SK-N-SH treated with all-trans-retinoic acid at 6 μM for 48 hours (cell line): ENCODE measurements at regions not wholly inside any gene's neighbourhood (a gene's known extent, or its start where the extent isn't known, plus 50 kb on each side); places are given as distances from the start of the nearest gene placed in this dataset.
"Not testable (repeated sequence)": the region's sequence is repeated elsewhere in the genome, so short reads cannot be mapped to it uniquely, and the experiment has no call there.

Source experiments
- ATAC-seq: fragments of 200-7000 bp; cut with Tn5 transposase; 3 replicates; pipeline ENCODE4 v1.9.1; 2020; ENCODE audit warnings: mild to moderate bottlenecking, moderate library complexity
- ARNTL ChIP-seq: fragments of 450-650 bp; formaldehyde crosslinking; IDR thresholded peaks from 2 replicates; pipeline ENCODE4 v1.5.0; 2020; ENCODE audit warnings: low read depth, mild to moderate bottlenecking, moderate library complexity, borderline replicate concordance
- BACH2 ChIP-seq: fragments of 250-450 bp; sonication (Bioruptor Pico); IDR thresholded peaks from 2 replicates; pipeline ENCODE4 v1.9.0; 2021; ENCODE audit warnings: mild to moderate bottlenecking, borderline replicate concordance
- CSDC2 ChIP-seq: fragments of 250-450 bp; sonication (Bioruptor Pico); IDR thresholded peaks from 2 replicates; pipeline ENCODE4 v1.5.0; 2020; ENCODE audit warnings: mild to moderate bottlenecking, moderate library complexity
- CSRNP3 ChIP-seq: fragments of 250-450 bp; sonication (Bioruptor Pico); IDR thresholded peaks from 2 replicates; pipeline ENCODE4 v1.5.1; 2021; ENCODE audit warnings: mild to moderate bottlenecking, moderate library complexity
- ESRRG ChIP-seq: fragments of 250-450 bp; sonication (Bioruptor Pico); IDR thresholded peaks from 2 replicates; pipeline ENCODE4 v1.6.1; 2021; ENCODE audit warnings: mild to moderate bottlenecking
- GLIS3 ChIP-seq: fragments of 250-450 bp; sonication (Bioruptor Pico); IDR thresholded peaks from 2 replicates; pipeline ENCODE4 v1.5.0; 2020; ENCODE audit warnings: mild to moderate bottlenecking, moderate library complexity
- ISL1 ChIP-seq: fragments of 250-450 bp; sonication (Bioruptor Pico); IDR thresholded peaks from 2 replicates; pipeline ENCODE4 v2.1.2; 2022; ENCODE audit warnings: mild to moderate bottlenecking, moderate library complexity
- OSR1 ChIP-seq: fragments of 250-450 bp; sonication (Bioruptor Pico); IDR thresholded peaks from 2 replicates; pipeline ENCODE4 v1.8.0; 2022; ENCODE audit warnings: moderate library complexity, mild to moderate bottlenecking, inconsistent platforms
- PATZ1 ChIP-seq: fragments of 250-450 bp; sonication (Bioruptor Pico); IDR thresholded peaks from 2 replicates; pipeline ENCODE4 v1.8.0; 2020; ENCODE audit warnings: mild to moderate bottlenecking, moderate library complexity, borderline replicate concordance
- POU6F1 ChIP-seq: fragments of 250-450 bp; sonication (Bioruptor Pico); IDR thresholded peaks from 2 replicates; pipeline ENCODE4 v1.8.0; 2021; ENCODE audit warnings: low read depth, mild to moderate bottlenecking, moderate library complexity, borderline replicate concordance
- PPARA ChIP-seq: fragments of 250-450 bp; sonication (Bioruptor Pico); IDR thresholded peaks from 2 replicates; pipeline ENCODE4 v1.5.0; 2020; ENCODE audit warnings: mild to moderate bottlenecking, borderline replicate concordance
- RARB ChIP-seq: fragments of 250-450 bp; sonication (Bioruptor Pico); IDR thresholded peaks from 2 replicates; pipeline ENCODE4 v1.8.0; 2021; ENCODE audit warnings: mild to moderate bottlenecking, moderate library complexity
- SNAI2 ChIP-seq: fragments of 250-450 bp; sonication (Bioruptor Pico); IDR thresholded peaks from 2 replicates; pipeline ENCODE4 v1.5.0; 2020; ENCODE audit warnings: mild to moderate bottlenecking, moderate library complexity
- TOX ChIP-seq: fragments of 250-450 bp; sonication (Bioruptor Pico); IDR thresholded peaks from 2 replicates; pipeline ENCODE4 v1.8.0; 2021; ENCODE audit warnings: mild to moderate bottlenecking, moderate library complexity, borderline replicate concordance
- ZC3H10 ChIP-seq: fragments of 250-450 bp; sonication (Bioruptor Pico); IDR thresholded peaks from 2 replicates; pipeline ENCODE4 v1.5.1; 2021; ENCODE audit warnings: mild to moderate bottlenecking, moderate library complexity
- ZFP3 ChIP-seq: fragments of 250-450 bp; sonication (Bioruptor Pico); IDR thresholded peaks from 2 replicates; pipeline ENCODE4 v1.5.0; 2020; ENCODE audit warnings: mild to moderate bottlenecking, moderate library complexity
- ZFP30 ChIP-seq: fragments of 450-650 bp; formaldehyde crosslinking; IDR thresholded peaks from 2 replicates; pipeline ENCODE4 v1.5.0; 2022; ENCODE audit warnings: mild to moderate bottlenecking, moderate library complexity
- ZNF565 ChIP-seq: fragments of 450-650 bp; formaldehyde crosslinking; conservative IDR thresholded peaks from 2 replicates; pipeline ENCODE4 v1.5.0; 2020; ENCODE audit warnings: low read depth, mild to moderate bottlenecking, moderate library complexity
- ZNF70 ChIP-seq: fragments of 450-650 bp; formaldehyde crosslinking; IDR thresholded peaks from 2 replicates; pipeline ENCODE4 v1.5.0; 2020; ENCODE audit warnings: mild to moderate bottlenecking, moderate library complexity
- ZNF8 ChIP-seq: fragments of 450-650 bp; formaldehyde crosslinking; IDR thresholded peaks from 2 replicates; pipeline ENCODE4 v1.5.0; 2020; ENCODE audit warnings: mild to moderate bottlenecking, moderate library complexity
- TF ChIP-seq, protein P1 (sequence below): fragments of 250-450 bp; sonication (Bioruptor Pico); IDR thresholded peaks from 2 replicates; pipeline ENCODE4 v1.5.0; 2020; ENCODE audit warnings: mild to moderate bottlenecking, moderate library complexity
- TF ChIP-seq, protein P2 (sequence below): fragments of 250-450 bp; sonication (Bioruptor Pico); IDR thresholded peaks from 2 replicates; pipeline ENCODE4 v1.5.1; 2020; ENCODE audit warnings: low read depth, mild to moderate bottlenecking, moderate library complexity

DNA sequence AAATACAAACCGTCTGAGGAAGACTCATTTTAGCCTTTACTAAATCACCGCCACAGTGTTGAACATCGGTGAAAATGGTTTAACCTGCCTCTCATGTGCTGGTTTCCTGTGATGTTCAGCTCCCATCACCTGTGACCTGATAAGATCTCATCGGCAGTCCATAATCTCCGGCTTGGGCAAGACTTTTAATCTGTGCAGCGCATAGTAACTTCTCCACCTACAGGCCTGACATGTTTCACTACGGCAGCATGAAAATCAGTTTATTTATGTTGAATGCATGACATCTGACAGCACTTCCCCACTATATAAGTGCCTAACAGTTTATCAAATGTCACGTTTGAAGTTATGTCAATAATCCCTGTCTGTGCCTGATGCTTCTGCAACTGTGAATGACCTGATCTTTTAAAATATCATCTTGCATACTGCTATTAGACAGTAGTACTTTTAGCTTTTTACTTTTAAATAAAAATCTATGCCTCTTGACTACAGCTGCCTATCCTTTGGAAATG lies 1919.8 kb upstream of the AGA start:
- TF ChIP-seq TOX (CRISPR knock-in tag): no peak
- TF ChIP-seq ZNF70 (CRISPR knock-in tag): no peak
- ATAC-seq: no peak

GRCh38 chr4:179365932-179366331 lies 1923.7 kb upstream of the AGA start:
- not testable (repeated sequence) for ATAC-seq

- no peak for TF ChIP-seq POU6F1
- no peak for TF ChIP-seq ARNTL (CRISPR knock-in tag)
- TF ChIP-seq CSDC2 (CRISPR knock-in tag): no peak
- TF ChIP-seq OSR1: no peak
- no peak for TF ChIP-seq ZNF565 (CRISPR knock-in tag)
- no peak for TF ChIP-seq RARB (CRISPR knock-in tag)
- no peak for TF ChIP-seq ESRRG (CRISPR knock-in tag)
- TF ChIP-seq ZFP3 (CRISPR knock-in tag): no peak
- TF ChIP-seq, protein P1, sequence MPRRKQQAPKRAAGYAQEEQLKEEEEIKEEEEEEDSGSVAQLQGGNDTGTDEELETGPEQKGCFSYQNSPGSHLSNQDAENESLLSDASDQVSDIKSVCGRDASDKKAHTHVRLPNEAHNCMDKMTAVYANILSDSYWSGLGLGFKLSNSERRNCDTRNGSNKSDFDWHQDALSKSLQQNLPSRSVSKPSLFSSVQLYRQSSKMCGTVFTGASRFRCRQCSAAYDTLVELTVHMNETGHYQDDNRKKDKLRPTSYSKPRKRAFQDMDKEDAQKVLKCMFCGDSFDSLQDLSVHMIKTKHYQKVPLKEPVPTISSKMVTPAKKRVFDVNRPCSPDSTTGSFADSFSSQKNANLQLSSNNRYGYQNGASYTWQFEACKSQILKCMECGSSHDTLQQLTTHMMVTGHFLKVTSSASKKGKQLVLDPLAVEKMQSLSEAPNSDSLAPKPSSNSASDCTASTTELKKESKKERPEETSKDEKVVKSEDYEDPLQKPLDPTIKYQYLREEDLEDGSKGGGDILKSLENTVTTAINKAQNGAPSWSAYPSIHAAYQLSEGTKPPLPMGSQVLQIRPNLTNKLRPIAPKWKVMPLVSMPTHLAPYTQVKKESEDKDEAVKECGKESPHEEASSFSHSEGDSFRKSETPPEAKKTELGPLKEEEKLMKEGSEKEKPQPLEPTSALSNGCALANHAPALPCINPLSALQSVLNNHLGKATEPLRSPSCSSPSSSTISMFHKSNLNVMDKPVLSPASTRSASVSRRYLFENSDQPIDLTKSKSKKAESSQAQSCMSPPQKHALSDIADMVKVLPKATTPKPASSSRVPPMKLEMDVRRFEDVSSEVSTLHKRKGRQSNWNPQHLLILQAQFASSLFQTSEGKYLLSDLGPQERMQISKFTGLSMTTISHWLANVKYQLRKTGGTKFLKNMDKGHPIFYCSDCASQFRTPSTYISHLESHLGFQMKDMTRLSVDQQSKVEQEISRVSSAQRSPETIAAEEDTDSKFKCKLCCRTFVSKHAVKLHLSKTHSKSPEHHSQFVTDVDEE (CRISPR knock-in tag): no peak
- no peak for TF ChIP-seq ZNF8
- no peak for TF ChIP-seq ZFP30 (CRISPR knock-in tag)
- no peak for TF ChIP-seq PPARA
- no peak for TF ChIP-seq GLIS3 (CRISPR knock-in tag)
- no peak for TF ChIP-seq SNAI2 (CRISPR knock-in tag)
- no peak for TF ChIP-seq ISL1 (CRISPR knock-in tag)
- no peak for ATAC-seq
Observed at GRCh38 chr4:179372242-179372641, 1930.0 kb upstream of the AGA start.

- ATAC-seq: no peak
- no peak for TF ChIP-seq ZNF565 (CRISPR knock-in tag)
- TF ChIP-seq, protein P1 (CRISPR knock-in tag): no peak
- TF ChIP-seq, protein P2, sequence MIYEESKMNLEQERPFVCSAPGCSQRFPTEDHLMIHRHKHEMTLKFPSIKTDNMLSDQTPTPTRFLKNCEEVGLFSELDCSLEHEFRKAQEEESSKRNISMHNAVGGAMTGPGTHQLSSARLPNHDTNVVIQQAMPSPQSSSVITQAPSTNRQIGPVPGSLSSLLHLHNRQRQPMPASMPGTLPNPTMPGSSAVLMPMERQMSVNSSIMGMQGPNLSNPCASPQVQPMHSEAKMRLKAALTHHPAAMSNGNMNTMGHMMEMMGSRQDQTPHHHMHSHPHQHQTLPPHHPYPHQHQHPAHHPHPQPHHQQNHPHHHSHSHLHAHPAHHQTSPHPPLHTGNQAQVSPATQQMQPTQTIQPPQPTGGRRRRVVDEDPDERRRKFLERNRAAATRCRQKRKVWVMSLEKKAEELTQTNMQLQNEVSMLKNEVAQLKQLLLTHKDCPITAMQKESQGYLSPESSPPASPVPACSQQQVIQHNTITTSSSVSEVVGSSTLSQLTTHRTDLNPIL (CRISPR knock-in tag): no peak
- no peak for TF ChIP-seq SNAI2 (CRISPR knock-in tag)
- TF ChIP-seq CSRNP3 (CRISPR knock-in tag): no peak
- no peak for TF ChIP-seq OSR1
- TF ChIP-seq ZNF70 (CRISPR knock-in tag): no peak
- no peak for TF ChIP-seq GLIS3 (CRISPR knock-in tag)
- no peak for TF ChIP-seq TOX (CRISPR knock-in tag)
- TF ChIP-seq ZNF8: no peak
- TF ChIP-seq ESRRG (CRISPR knock-in tag): no peak
- no peak for TF ChIP-seq RARB (CRISPR knock-in tag)
- no peak for TF ChIP-seq PATZ1
- no peak for TF ChIP-seq POU6F1
- no peak for TF ChIP-seq ZFP3 (CRISPR knock-in tag)
- TF ChIP-seq CSDC2 (CRISPR knock-in tag): no peak
- TF ChIP-seq PPARA: no peak
- TF ChIP-seq BACH2: no peak
- TF ChIP-seq ZC3H10: no peak
- TF ChIP-seq, all 23 proteins: peak for 0
Observed at GRCh38 chr4:179372746-179373145, 1930.5 kb upstream of the AGA start.

DNA sequence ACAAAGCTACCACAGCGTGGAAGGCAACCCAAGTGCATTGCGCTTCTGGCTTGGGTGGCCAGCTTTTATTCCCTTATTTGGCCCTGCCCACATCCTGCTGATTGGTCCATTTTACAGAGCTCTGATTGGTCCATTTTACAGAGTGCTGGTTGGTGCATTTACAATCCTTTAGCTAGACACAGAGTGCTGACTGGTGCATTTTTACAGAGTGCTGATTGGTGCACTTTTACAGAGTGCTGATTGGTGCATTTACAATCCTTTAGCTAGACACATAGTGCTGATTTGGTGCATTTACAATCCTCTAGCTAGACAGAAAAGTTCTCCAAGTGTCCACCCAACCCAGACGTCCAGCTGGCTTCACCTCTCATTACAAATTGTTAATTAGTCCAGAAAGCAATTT lies 1936.6 kb upstream of the AGA start:
- ATAC-seq: not testable (repeated sequence)
